ENCODE measurements at regions not wholly inside any gene's neighbourhood (a gene's known extent, or its start where the extent isn't known, plus 50 kb on each side); places are given as distances from the start of the nearest gene placed in this dataset.

DNA sequence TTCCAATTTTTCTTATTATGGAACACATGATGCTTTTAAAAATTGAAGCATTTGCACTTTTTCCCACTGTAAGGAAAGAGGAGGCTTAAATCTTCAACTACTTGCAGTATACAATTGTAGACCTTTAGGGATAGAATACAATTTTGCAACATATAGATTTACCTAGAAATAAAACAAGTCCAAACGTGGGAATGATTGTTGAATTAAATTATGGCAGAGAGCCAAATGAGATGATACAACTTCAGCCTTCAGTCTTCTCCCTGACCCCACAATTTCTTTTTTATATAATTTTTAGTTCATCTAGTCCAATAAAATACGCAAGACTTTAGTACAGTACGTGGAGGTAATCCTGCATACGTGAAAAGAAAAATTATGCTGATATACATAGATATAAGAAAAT, 666.5 kb downstream of the SLC16A7 start:
- Histone ChIP-seq H3K4me2 (replicated peaks; ENCODE audit: extremely low read depth, low read length, poor library complexity, severe bottlenecking) (no peak overlapping the region), H4K20me1 (ENCODE audit: insufficient read depth, low read length) (no peaks in the 10 kb centered on the region), H3K79me2 (ENCODE audit: insufficient read depth, low read length) (no peaks in the 10 kb centered on the region), H3K4me1 (ENCODE audit: control insufficient read depth in 1 of 2, insufficient read depth in 2 of 2, low read length in 2 of 2) (no peaks in the 10 kb centered on the region), H3K4me3 (replicated peaks in 1 of 3; ENCODE audit: low read depth in 2 of 3, low read length in 3 of 3) (no peak overlapping the region), H3K27me3 (ENCODE audit: control insufficient read depth in 2 of 2, insufficient read depth in 2 of 2, low read length in 2 of 2) (no peaks in the 10 kb centered on the region), H3K27ac (ENCODE audit: low read depth in 1 of 2, low read length in 2 of 2) (no peak overlapping the region), H3K36me3 (replicated peaks in 1 of 2; ENCODE audit: control insufficient read depth in 1 of 2, insufficient read depth in 2 of 2, low read length in 2 of 2) (no peaks in the 10 kb centered on the region), H3K9ac (ENCODE audit: insufficient read depth, low read length, poor library complexity, severe bottlenecking) (no peak overlapping the region), H2AFZ (ENCODE audit: insufficient read depth, low read depth, low read length, poor library complexity, severe bottlenecking) (no peak overlapping the region), H3K9me3 (replicated peaks in 1 of 2; ENCODE audit: control insufficient read depth in 1 of 2, insufficient read depth in 1 of 2, low read length in 2 of 2) (no peaks in the 10 kb centered on the region)
- H3K4me3 Mint-ChIP-seq, result no peak overlapping the region
- no peaks in the 10 kb centered on the region for H3K27me3 Mint-ChIP-seq (ENCODE audit: low read depth in 3 of 3)
- TF ChIP-seq, protein P1, sequence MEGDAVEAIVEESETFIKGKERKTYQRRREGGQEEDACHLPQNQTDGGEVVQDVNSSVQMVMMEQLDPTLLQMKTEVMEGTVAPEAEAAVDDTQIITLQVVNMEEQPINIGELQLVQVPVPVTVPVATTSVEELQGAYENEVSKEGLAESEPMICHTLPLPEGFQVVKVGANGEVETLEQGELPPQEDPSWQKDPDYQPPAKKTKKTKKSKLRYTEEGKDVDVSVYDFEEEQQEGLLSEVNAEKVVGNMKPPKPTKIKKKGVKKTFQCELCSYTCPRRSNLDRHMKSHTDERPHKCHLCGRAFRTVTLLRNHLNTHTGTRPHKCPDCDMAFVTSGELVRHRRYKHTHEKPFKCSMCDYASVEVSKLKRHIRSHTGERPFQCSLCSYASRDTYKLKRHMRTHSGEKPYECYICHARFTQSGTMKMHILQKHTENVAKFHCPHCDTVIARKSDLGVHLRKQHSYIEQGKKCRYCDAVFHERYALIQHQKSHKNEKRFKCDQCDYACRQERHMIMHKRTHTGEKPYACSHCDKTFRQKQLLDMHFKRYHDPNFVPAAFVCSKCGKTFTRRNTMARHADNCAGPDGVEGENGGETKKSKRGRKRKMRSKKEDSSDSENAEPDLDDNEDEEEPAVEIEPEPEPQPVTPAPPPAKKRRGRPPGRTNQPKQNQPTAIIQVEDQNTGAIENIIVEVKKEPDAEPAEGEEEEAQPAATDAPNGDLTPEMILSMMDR (IDR thresholded peaks at IDR 0.05), result no peak
- intact Hi-C loops (cut with micrococcal nuclease), result no loop called here
- peaks cover 0 to 8% (median 3%) of the 10 kb centered on the region in 7 donors for H3K9me3 Mint-ChIP-seq
- no CpG with 5 or more reads among the region's 4 CpGs for WGBS (ENCODE audit: insufficient coverage)
- H3K4me1 Mint-ChIP-seq, result no peaks in the 10 kb centered on the region
- H3K36me3 Mint-ChIP-seq, result no peaks in the 10 kb centered on the region
- no peak for DNase-seq
- no peak overlapping the region for H3K27ac Mint-ChIP-seq

DNA sequence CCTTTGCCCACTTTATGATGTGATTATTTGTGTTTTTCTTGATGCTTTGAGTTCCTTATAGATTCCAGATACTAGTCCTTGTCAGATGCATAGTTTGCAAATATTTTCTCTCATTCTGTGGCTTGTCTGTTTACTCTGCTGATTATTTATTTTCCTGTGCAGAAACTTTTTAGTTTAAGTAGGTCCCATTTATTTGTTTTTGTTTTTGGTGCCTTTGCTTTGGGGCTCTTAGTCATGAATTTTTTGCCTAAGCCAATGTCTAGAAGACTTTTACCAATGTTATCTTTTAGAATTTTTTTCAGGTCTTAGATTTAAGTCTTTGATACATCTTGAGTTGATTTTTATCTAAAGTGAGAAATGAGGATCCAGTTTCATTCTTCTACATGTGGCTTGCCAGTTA, 667.3 kb downstream of the SLC16A7 start:
- H3K9me3 Mint-ChIP-seq, result peaks cover 0 to 8% (median 3%) of the 10 kb centered on the region in 7 donors
- intact Hi-C loops (cut with micrococcal nuclease), result no loop called here
- Histone ChIP-seq H3K9me3 (replicated peaks in 1 of 2; ENCODE audit: control insufficient read depth in 1 of 2, insufficient read depth in 1 of 2, low read length in 2 of 2) (no peaks in the 10 kb centered on the region), H3K4me1 (ENCODE audit: control insufficient read depth in 1 of 2, insufficient read depth in 2 of 2, low read length in 2 of 2) (no peaks in the 10 kb centered on the region), H3K36me3 (replicated peaks in 1 of 2; ENCODE audit: control insufficient read depth in 1 of 2, insufficient read depth in 2 of 2, low read length in 2 of 2) (no peaks in the 10 kb centered on the region), H4K20me1 (ENCODE audit: insufficient read depth, low read length) (no peaks in the 10 kb centered on the region), H2AFZ (ENCODE audit: insufficient read depth, low read depth, low read length, poor library complexity, severe bottlenecking) (no peak overlapping the region), H3K27me3 (ENCODE audit: control insufficient read depth in 2 of 2, insufficient read depth in 2 of 2, low read length in 2 of 2) (no peaks in the 10 kb centered on the region), H3K4me3 (replicated peaks in 1 of 3; ENCODE audit: low read depth in 2 of 3, low read length in 3 of 3) (no peak overlapping the region), H3K4me2 (replicated peaks; ENCODE audit: extremely low read depth, low read length, poor library complexity, severe bottlenecking) (no peak overlapping the region), H3K79me2 (ENCODE audit: insufficient read depth, low read length) (no peaks in the 10 kb centered on the region), H3K9ac (ENCODE audit: insufficient read depth, low read length, poor library complexity, severe bottlenecking) (no peak overlapping the region), H3K27ac (ENCODE audit: low read depth in 1 of 2, low read length in 2 of 2) (no peak overlapping the region)
- H3K27me3 Mint-ChIP-seq (ENCODE audit: low read depth in 3 of 3), result no peaks in the 10 kb centered on the region
- TF ChIP-seq, protein P1 (IDR thresholded peaks at IDR 0.05), result no peak
- no peaks in the 10 kb centered on the region for H3K36me3 Mint-ChIP-seq
- DNase-seq, result no peak
- H3K4me1 Mint-ChIP-seq, result no peaks in the 10 kb centered on the region
- no peak overlapping the region for H3K27ac Mint-ChIP-seq
- no peak overlapping the region for H3K4me3 Mint-ChIP-seq

Measured in CD14-positive monocyte (primary cell).